ENCODE measurements at regions not wholly inside any gene's neighbourhood (a gene's known extent, or its start where the extent isn't known, plus 50 kb on each side); places are given as distances from the start of the nearest gene placed in this dataset.

GRCh38 chr9:2320114-2320513 lies 301.5 kb upstream of the VLDLR start:
- TF ChIP-seq CTCF (IDR thresholded peaks at IDR 0.05; ENCODE audit: extremely low read depth in 1 of 2, insufficient read depth in 1 of 2, low read depth in 1 of 2, low read length in 2 of 2) (no peak), POLR2A (IDR thresholded peaks at IDR 0.05; ENCODE audit: low read depth, low read length) (no peak), POLR2AphosphoS5 (IDR thresholded peaks at IDR 0.05; ENCODE audit: insufficient read depth, low read depth, low read length) (no peak), MAX (IDR thresholded peaks at IDR 0.05; ENCODE audit: insufficient read depth, insufficient read length) (no peak), FOS (IDR thresholded peaks at IDR 0.05; ENCODE audit: borderline replicate concordance, insufficient read depth, low read length) (no peak), GATA2 (IDR thresholded peaks at IDR 0.05; ENCODE audit: insufficient read depth, insufficient read length, low read depth, low read length) (no peak)
